ENCODE measurements at regions not wholly inside any gene's neighbourhood (a gene's known extent, or its start where the extent isn't known, plus 50 kb on each side); places are given as distances from the start of the nearest gene placed in this dataset.

GRCh38 chr12:65682112-65682511 is 142.2 kb upstream of the HMGA2 start:
- Histone ChIP-seq H3K9me3 (ENCODE audit: control insufficient read depth in 5 of 5, low read length in 5 of 5) (peaks cover 0 to 4% (median 0%) of the 10 kb centered on the region in 5 donors), H3K4me1 (ENCODE audit: control insufficient read depth in 5 of 5, insufficient read depth in 5 of 5, low read length in 5 of 5) (no peaks in the 10 kb centered on the region), H3K27ac (ENCODE audit: low read depth, low read length) (no peak overlapping the region), H3K36me3 (ENCODE audit: control insufficient read depth in 5 of 5, insufficient read depth in 5 of 5, low read length in 5 of 5) (no peaks in the 10 kb centered on the region), H3K9ac (ENCODE audit: low read length in 5 of 5) (no peak overlapping the region), H3K27me3 (ENCODE audit: control insufficient read depth in 5 of 5, insufficient read depth in 4 of 5, low read length in 5 of 5) (no peaks in the 10 kb centered on the region), H3K4me3 (ENCODE audit: low read depth in 1 of 5, low read length in 5 of 5) (no peak overlapping the region)

GRCh38 chr12:65684906-65685305 is 139.4 kb upstream of the HMGA2 start:
- H3K36me3 ChIP-seq (ENCODE audit: control insufficient read depth in 5 of 5, insufficient read depth in 5 of 5, low read length in 5 of 5), result no peaks in the 10 kb centered on the region

GRCh38 chr12:65685514-65685913 is 138.8 kb upstream of the HMGA2 start:
- no peak overlapping the region for H3K9ac ChIP-seq (ENCODE audit: low read length in 5 of 5)
- H3K36me3 ChIP-seq (ENCODE audit: control insufficient read depth in 5 of 5, insufficient read depth in 5 of 5, low read length in 5 of 5), result no peaks in the 10 kb centered on the region
- H3K4me1 ChIP-seq (ENCODE audit: control insufficient read depth in 5 of 5, insufficient read depth in 5 of 5, low read length in 5 of 5), result no peaks in the 10 kb centered on the region
- no peak overlapping the region for H3K4me3 ChIP-seq (ENCODE audit: low read depth in 1 of 5, low read length in 5 of 5)
- H3K27ac ChIP-seq (ENCODE audit: low read depth, low read length), result no peak overlapping the region
- no peaks in the 10 kb centered on the region for H3K9me3 ChIP-seq (ENCODE audit: control insufficient read depth in 5 of 5, low read length in 5 of 5)
- no peaks in the 10 kb centered on the region for H3K27me3 ChIP-seq (ENCODE audit: control insufficient read depth in 5 of 5, insufficient read depth in 4 of 5, low read length in 5 of 5)

More at GRCh38 chr12:65684906-65685305, 139.4 kb upstream of the HMGA2 start:
- Histone ChIP-seq H3K4me3 (ENCODE audit: low read depth in 1 of 5, low read length in 5 of 5) (no peak overlapping the region), H3K27me3 (ENCODE audit: control insufficient read depth in 5 of 5, insufficient read depth in 4 of 5, low read length in 5 of 5) (no peaks in the 10 kb centered on the region), H3K27ac (ENCODE audit: low read depth, low read length) (no peak overlapping the region), H3K4me1 (ENCODE audit: control insufficient read depth in 5 of 5, insufficient read depth in 5 of 5, low read length in 5 of 5) (no peaks in the 10 kb centered on the region), H3K9ac (ENCODE audit: low read length in 5 of 5) (no peak overlapping the region), H3K9me3 (ENCODE audit: control insufficient read depth in 5 of 5, low read length in 5 of 5) (no peaks in the 10 kb centered on the region)

- no peaks in the 10 kb centered on the region for H3K9me3 ChIP-seq (ENCODE audit: control insufficient read depth in 5 of 5, low read length in 5 of 5)
- H3K9ac ChIP-seq (ENCODE audit: low read length in 5 of 5), result no peak overlapping the region
- no peaks in the 10 kb centered on the region for H3K36me3 ChIP-seq (ENCODE audit: control insufficient read depth in 5 of 5, insufficient read depth in 5 of 5, low read length in 5 of 5)
- no peak overlapping the region for H3K4me3 ChIP-seq (ENCODE audit: low read depth in 1 of 5, low read length in 5 of 5)
- no peaks in the 10 kb centered on the region for H3K27me3 ChIP-seq (ENCODE audit: control insufficient read depth in 5 of 5, insufficient read depth in 4 of 5, low read length in 5 of 5)
- H3K27ac ChIP-seq (ENCODE audit: low read depth, low read length), result no peak overlapping the region
- H3K4me1 ChIP-seq (ENCODE audit: control insufficient read depth in 5 of 5, insufficient read depth in 5 of 5, low read length in 5 of 5), result no peaks in the 10 kb centered on the region
Measured at GRCh38 chr12:65689508-65689907, 134.8 kb upstream of the HMGA2 start.

GRCh38 chr12:65690477-65690876 is 133.8 kb upstream of the HMGA2 start:
- Histone ChIP-seq H3K4me3 (ENCODE audit: low read depth in 1 of 5, low read length in 5 of 5) (no peak overlapping the region), H3K9me3 (ENCODE audit: control insufficient read depth in 5 of 5, low read length in 5 of 5) (no peaks in the 10 kb centered on the region), H3K9ac (ENCODE audit: low read length in 5 of 5) (no peak overlapping the region), H3K27me3 (ENCODE audit: control insufficient read depth in 5 of 5, insufficient read depth in 4 of 5, low read length in 5 of 5) (no peaks in the 10 kb centered on the region), H3K4me1 (ENCODE audit: control insufficient read depth in 5 of 5, insufficient read depth in 5 of 5, low read length in 5 of 5) (no peaks in the 10 kb centered on the region), H3K27ac (ENCODE audit: low read depth, low read length) (no peak overlapping the region), H3K36me3 (ENCODE audit: control insufficient read depth in 5 of 5, insufficient read depth in 5 of 5, low read length in 5 of 5) (no peaks in the 10 kb centered on the region)

GRCh38 chr12:65694130-65694529 is 130.2 kb upstream of the HMGA2 start:
- Histone ChIP-seq H3K36me3 (ENCODE audit: control insufficient read depth in 5 of 5, insufficient read depth in 5 of 5, low read length in 5 of 5) (no peaks in the 10 kb centered on the region), H3K27me3 (ENCODE audit: control insufficient read depth in 5 of 5, insufficient read depth in 4 of 5, low read length in 5 of 5) (no peaks in the 10 kb centered on the region), H3K9me3 (ENCODE audit: control insufficient read depth in 5 of 5, low read length in 5 of 5) (no peaks in the 10 kb centered on the region), H3K4me3 (ENCODE audit: low read depth in 1 of 5, low read length in 5 of 5) (no peak overlapping the region), H3K27ac (ENCODE audit: low read depth, low read length) (no peak overlapping the region), H3K9ac (ENCODE audit: low read length in 5 of 5) (no peak overlapping the region), H3K4me1 (ENCODE audit: control insufficient read depth in 5 of 5, insufficient read depth in 5 of 5, low read length in 5 of 5) (peaks cover 0 to 3% (median 0%) of the 10 kb centered on the region in 5 donors)

- H3K36me3 ChIP-seq (ENCODE audit: control insufficient read depth in 5 of 5, insufficient read depth in 5 of 5, low read length in 5 of 5), result no peaks in the 10 kb centered on the region
- no peak overlapping the region for H3K27ac ChIP-seq (ENCODE audit: low read depth, low read length)
- no peak overlapping the region for H3K9ac ChIP-seq (ENCODE audit: low read length in 5 of 5)
Measured at GRCh38 chr12:65695113-65695865, 129.0 kb upstream of the HMGA2 start.

GRCh38 chr12:65696227-65696626 is 128.1 kb upstream of the HMGA2 start:
- Histone ChIP-seq H3K36me3 (ENCODE audit: control insufficient read depth in 5 of 5, insufficient read depth in 5 of 5, low read length in 5 of 5) (no peaks in the 10 kb centered on the region), H3K27me3 (ENCODE audit: control insufficient read depth in 5 of 5, insufficient read depth in 4 of 5, low read length in 5 of 5) (no peaks in the 10 kb centered on the region), H3K4me3 (ENCODE audit: low read depth in 1 of 5, low read length in 5 of 5) (no peak overlapping the region), H3K9me3 (ENCODE audit: control insufficient read depth in 5 of 5, low read length in 5 of 5) (no peaks in the 10 kb centered on the region), H3K9ac (ENCODE audit: low read length in 5 of 5) (no peak overlapping the region), H3K4me1 (ENCODE audit: control insufficient read depth in 5 of 5, insufficient read depth in 5 of 5, low read length in 5 of 5) (peaks cover 0 to 3% (median 0%) of the 10 kb centered on the region in 5 donors), H3K27ac (ENCODE audit: low read depth, low read length) (no peak overlapping the region)

More at GRCh38 chr12:65695113-65695865, 129.0 kb upstream of the HMGA2 start:
- Histone ChIP-seq H3K27me3 (ENCODE audit: control insufficient read depth in 5 of 5, insufficient read depth in 4 of 5, low read length in 5 of 5) (no peaks in the 10 kb centered on the region), H3K4me3 (ENCODE audit: low read depth in 1 of 5, low read length in 5 of 5) (no peak overlapping the region), H3K4me1 (ENCODE audit: control insufficient read depth in 5 of 5, insufficient read depth in 5 of 5, low read length in 5 of 5) (peaks cover 0 to 3% (median 0%) of the 10 kb centered on the region in 5 donors), H3K9me3 (ENCODE audit: control insufficient read depth in 5 of 5, low read length in 5 of 5) (no peaks in the 10 kb centered on the region)

GRCh38 chr12:65699251-65699650 is 125.0 kb upstream of the HMGA2 start:
- no peaks in the 10 kb centered on the region for H3K27me3 ChIP-seq (ENCODE audit: control insufficient read depth in 5 of 5, insufficient read depth in 4 of 5, low read length in 5 of 5)
- H3K9me3 ChIP-seq (ENCODE audit: control insufficient read depth in 5 of 5, low read length in 5 of 5), result peaks cover 0 to 3% (median 0%) of the 10 kb centered on the region in 5 donors
- H3K4me1 ChIP-seq (ENCODE audit: control insufficient read depth in 5 of 5, insufficient read depth in 5 of 5, low read length in 5 of 5), result peaks cover 0 to 3% (median 0%) of the 10 kb centered on the region in 5 donors
- H3K4me3 ChIP-seq (ENCODE audit: low read depth in 1 of 5, low read length in 5 of 5), result no peak overlapping the region
- no peak overlapping the region for H3K27ac ChIP-seq (ENCODE audit: low read depth, low read length)
- H3K36me3 ChIP-seq (ENCODE audit: control insufficient read depth in 5 of 5, insufficient read depth in 5 of 5, low read length in 5 of 5), result no peaks in the 10 kb centered on the region
- no peak overlapping the region for H3K9ac ChIP-seq (ENCODE audit: low read length in 5 of 5)

GRCh38 chr12:65703176-65703575 is 121.1 kb upstream of the HMGA2 start:
- no peak overlapping the region for H3K4me3 ChIP-seq (ENCODE audit: low read depth in 1 of 5, low read length in 5 of 5)
- H3K27ac ChIP-seq (ENCODE audit: low read depth, low read length), result no peak overlapping the region
- H3K9ac ChIP-seq (ENCODE audit: low read length in 5 of 5), result no peak overlapping the region
- H3K27me3 ChIP-seq (ENCODE audit: control insufficient read depth in 5 of 5, insufficient read depth in 4 of 5, low read length in 5 of 5), result no peaks in the 10 kb centered on the region
- peaks cover 3 to 18% (median 14%) of the 10 kb centered on the region in 5 donors for H3K9me3 ChIP-seq (ENCODE audit: control insufficient read depth in 5 of 5, low read length in 5 of 5)
- no peaks in the 10 kb centered on the region for H3K36me3 ChIP-seq (ENCODE audit: control insufficient read depth in 5 of 5, insufficient read depth in 5 of 5, low read length in 5 of 5)
- H3K4me1 ChIP-seq (ENCODE audit: control insufficient read depth in 5 of 5, insufficient read depth in 5 of 5, low read length in 5 of 5), result peaks cover 0 to 3% (median 0%) of the 10 kb centered on the region in 5 donors
